Body of pancreas (tissue), 4 donors: ENCODE measurements at regions not wholly inside any gene's neighbourhood (a gene's known extent, or its start where the extent isn't known, plus 50 kb on each side); places are given as distances from the start of the nearest gene placed in this dataset.

Experiments
- ATAC-seq: fragments of 150-250 bp; one replicate; pipeline ENCODE4 v1.9.1; 2016
- DNase-seq, 4 donors: peaks; one replicate each; pipeline ENCODE4 v3.0.0-alpha.2; 2019
- H3K27ac ChIP-seq, 4 donors: fragments of 200-600 bp; sonication (generic); 1 replicate in 3 of 4; 2 replicates in 1 of 4; pipeline versions ENCODE4 v1.5.1 to v1.6.1; 2016 to 2019; ENCODE audit warnings: mild to moderate bottlenecking in 1 of 4, mixed read lengths in 1 of 4, moderate library complexity in 1 of 4
- H3K27me3 ChIP-seq, 2 donors: fragments of 200-600 bp; sonication (generic); one replicate each; pipeline ENCODE4 v1.6.0; 2016; ENCODE audit warnings: mild to moderate bottlenecking in 1 of 2
- H3K36me3 ChIP-seq, 2 donors: fragments of 200-600 bp; sonication (generic); replicated peaks in 1 of 2; 2 replicates each; pipeline ENCODE4 v1.5.1; 2016; ENCODE audit warnings: low read depth in 2 of 2; ENCODE audit not compliant: insufficient read depth in 1 of 2
- H3K4me1 ChIP-seq: fragments of 200-600 bp; sonication (generic); one replicate; pipeline ENCODE4 v1.6.0; 2016
- H3K4me3 ChIP-seq, 2 donors: fragments of 200-600 bp; sonication (generic); 1 replicate in 1 of 2; 2 replicates in 1 of 2; pipeline ENCODE4 v1.5.1; 2016 to 2019
- H3K9me3 ChIP-seq, 3 donors: fragments of 200-600 bp; sonication (generic); 1 replicate in 2 of 3; 2 replicates in 1 of 3; pipeline ENCODE4 v1.5.1; 2016
- CTCF ChIP-seq, 7 experiments: fragments of 450-650 bp in 4 of 7; fragments of 200-600 bp in 3 of 7; sonication (generic) in 3 of 7; IDR thresholded peaks; one replicate each; pipeline ENCODE4 v1.5.1; 2016 to 2019; ENCODE audit warnings: antibody characterized with exemption in 7 of 7
- POLR2A ChIP-seq, 3 donors: fragments of 450-650 bp; IDR thresholded peaks; one replicate each; pipeline ENCODE4 v1.6.1; 2016; ENCODE audit warnings: antibody characterized with exemption in 3 of 3, mild to moderate bottlenecking in 2 of 3
- WGBS, 2 donors: methylation state at CpG; one replicate each; pipeline ENCODE4 v1.1.5; 2017; 5-methylcytosine and 5-hydroxymethylcytosine counted together
- intact Hi-C: fragments of 100-400 bp; cut with DNase I; formaldehyde crosslinking; loops from one replicate; pipeline ENCODE4 v1.15.1; 2023

GRCh38 chr10:109457302-109457638, 466.0 kb downstream of the XPNPEP1 start:
- 5 to 14% methylated on average over 9 of the region's 9 CpGs for WGBS, 2 donors
- Histone ChIP-seq H3K9me3 (no peaks in the 10 kb centered on the region), H3K36me3 (no peaks in the 10 kb centered on the region), H3K27ac (no peak overlapping the region), H3K4me1 (peaks cover 9% of the 10 kb centered on the region), H3K27me3 (peaks cover 0 to 5% of the 10 kb centered on the region in 2 donors), H3K4me3 (peak overlapping the region in 1 of 2 donors; percentile 7)
- intact Hi-C loops: no loop called here
- no peak for DNase-seq
- ATAC-seq: no peak
- TF ChIP-seq POLR2A (IDR thresholded peaks at IDR 0.05) (no peak), CTCF (IDR thresholded peaks at IDR 0.05) (no peak)

- H3K9me3 ChIP-seq: no peaks in the 10 kb centered on the region
- WGBS, 2 donors: 3 to 4% methylated on average over 27 to 41 of the region's 59 CpGs
- ATAC-seq: no peak
- peak in 1 of 4 donors; percentile 5 for DNase-seq
- H3K27me3 ChIP-seq: peaks cover 0 to 5% of the 10 kb centered on the region in 2 donors
- H3K4me1 ChIP-seq: peaks cover 9% of the 10 kb centered on the region
- TF ChIP-seq POLR2A (IDR thresholded peaks at IDR 0.05): no peak
- TF ChIP-seq CTCF (IDR thresholded peaks at IDR 0.05): no peak
- peak overlapping the region in 1 of 2 donors; percentile 7 for H3K4me3 ChIP-seq
- H3K36me3 ChIP-seq: no peaks in the 10 kb centered on the region
- no peak overlapping the region for H3K27ac ChIP-seq
- intact Hi-C loops: no loop called here
Measured at GRCh38 chr10:109456566-109457301, 466.6 kb downstream of the XPNPEP1 start.

GRCh38 chr10:109454691-109455090, 468.6 kb downstream of the XPNPEP1 start:
- Histone ChIP-seq H3K36me3 (no peaks in the 10 kb centered on the region), H3K4me3 (no peak overlapping the region), H3K4me1 (peaks cover 9% of the 10 kb centered on the region), H3K9me3 (no peaks in the 10 kb centered on the region), H3K27me3 (peaks cover 0 to 5% of the 10 kb centered on the region in 2 donors), H3K27ac (no peak overlapping the region)
- intact Hi-C loops: no loop called here
- TF ChIP-seq POLR2A (IDR thresholded peaks at IDR 0.05) (no peak), CTCF (IDR thresholded peaks at IDR 0.05) (no peak)
- WGBS, 2 donors: 11 to 18% methylated on average over 1 of the region's 1 CpG
- ATAC-seq: no peak
- DNase-seq: no peak

GRCh38 chr10:109451879-109452278, 471.4 kb downstream of the XPNPEP1 start:
- no peak for ATAC-seq
- Histone ChIP-seq H3K4me1 (peaks cover 5% of the 10 kb centered on the region), H3K27ac (no peak overlapping the region), H3K36me3 (no peaks in the 10 kb centered on the region), H3K4me3 (no peak overlapping the region), H3K9me3 (no peaks in the 10 kb centered on the region), H3K27me3 (peaks cover 0 to 5% of the 10 kb centered on the region in 2 donors)
- 61 to 73% methylated on average over 2 of the region's 2 CpGs for WGBS, 2 donors
- intact Hi-C loops: no loop called here
- DNase-seq: no peak
- no peak for TF ChIP-seq CTCF (IDR thresholded peaks at IDR 0.05)
- no peak for TF ChIP-seq POLR2A (IDR thresholded peaks at IDR 0.05)

GRCh38 chr10:109450702-109451101, 472.6 kb downstream of the XPNPEP1 start:
- ATAC-seq (no peak), DNase-seq (no peak)
- Histone ChIP-seq H3K36me3 (no peaks in the 10 kb centered on the region), H3K27me3 (no peaks in the 10 kb centered on the region), H3K4me1 (no peaks in the 10 kb centered on the region), H3K9me3 (no peaks in the 10 kb centered on the region), H3K27ac (no peak overlapping the region), H3K4me3 (no peak overlapping the region)
- intact Hi-C loops: no loop called here
- TF ChIP-seq POLR2A (IDR thresholded peaks at IDR 0.05): no peak
- TF ChIP-seq CTCF (IDR thresholded peaks at IDR 0.05): no peak
